ENCODE measurements at regions not wholly inside any gene's neighbourhood (a gene's known extent, or its start where the extent isn't known, plus 50 kb on each side); places are given as distances from the start of the nearest gene placed in this dataset.
"Not testable (repeated sequence)": the region's sequence is repeated elsewhere in the genome, so short reads cannot be mapped to it uniquely, and the experiment has no call there.

DNA sequence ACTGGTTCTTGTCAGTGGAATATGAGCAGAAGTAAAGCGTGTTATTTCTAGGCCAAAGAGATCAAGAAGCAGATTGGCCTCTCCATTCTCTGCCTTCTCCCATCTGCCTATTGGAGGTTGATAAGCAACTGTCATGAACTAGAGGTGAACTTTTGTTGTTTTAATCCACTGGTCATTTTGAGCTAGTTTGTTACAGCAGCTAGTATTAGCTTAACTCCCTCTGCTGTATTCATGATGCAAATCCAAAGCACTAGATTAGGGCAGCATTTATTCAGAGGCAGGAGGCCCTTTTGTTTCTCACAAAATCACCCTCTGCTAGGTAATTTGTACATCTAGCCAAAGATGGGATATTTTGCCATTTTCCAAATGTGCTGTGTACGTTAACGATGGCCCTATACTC lies 97.3 kb upstream of the DPT start:
- DNase-seq: no peak

DNA sequence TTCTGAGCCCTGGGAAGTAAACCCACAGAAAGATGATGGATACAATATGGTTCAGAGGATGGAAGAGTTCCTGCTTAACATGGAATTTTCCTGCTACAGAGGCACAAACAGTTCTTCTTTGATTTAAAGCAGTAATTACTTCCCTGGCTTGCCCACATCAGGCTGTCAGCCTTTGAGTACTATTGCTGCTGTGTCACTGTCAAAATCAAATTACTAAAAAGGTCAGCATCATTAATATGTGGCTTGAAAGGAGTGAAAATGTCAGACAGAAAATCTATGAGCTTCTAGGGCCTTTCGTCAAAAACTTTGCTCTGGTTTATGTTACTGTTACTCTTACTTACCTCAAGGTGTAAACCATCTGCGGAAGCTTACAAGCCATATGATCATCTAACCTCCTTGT lies 98.6 kb upstream of the DPT start:
- no peak for DNase-seq

DNA sequence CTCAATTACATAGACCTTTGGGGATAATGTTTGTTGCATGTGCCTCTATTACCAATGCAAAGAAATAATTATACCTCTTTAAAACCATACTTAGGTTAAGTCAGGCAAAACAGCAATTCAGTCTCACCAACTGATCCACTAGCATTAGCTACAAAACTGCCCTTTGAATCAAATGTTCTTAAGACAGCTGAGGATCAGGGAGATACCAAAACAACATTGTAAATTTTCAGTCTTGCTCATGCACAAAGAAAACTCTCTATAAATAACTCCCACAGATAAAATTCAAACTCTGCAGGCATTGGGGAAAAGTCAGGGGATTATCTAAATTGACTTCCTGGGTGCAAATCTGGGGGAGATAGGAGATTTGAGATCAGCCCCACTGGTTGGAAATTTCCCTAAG lies 100.9 kb upstream of the DPT start:
- no peak for DNase-seq

DNA sequence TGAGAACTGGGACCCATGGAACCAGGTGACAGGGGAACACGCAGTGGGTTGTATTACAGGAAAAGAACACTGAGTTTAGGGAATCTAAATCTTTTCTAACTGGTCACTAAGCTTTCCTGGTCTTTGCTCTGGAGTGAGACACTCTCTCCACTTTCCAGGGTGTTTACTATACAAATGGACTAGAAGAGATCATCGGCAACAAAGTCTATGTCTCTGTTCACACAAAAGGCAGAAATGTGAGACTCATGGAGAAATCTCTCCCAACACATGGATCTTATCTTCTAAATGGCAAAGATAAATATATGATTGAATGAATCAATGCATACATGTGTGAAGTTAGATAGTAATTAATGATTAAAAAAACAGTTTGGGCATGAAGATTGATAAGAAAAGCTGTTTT lies 101.6 kb upstream of the DPT start:
- no peak for DNase-seq

DNA sequence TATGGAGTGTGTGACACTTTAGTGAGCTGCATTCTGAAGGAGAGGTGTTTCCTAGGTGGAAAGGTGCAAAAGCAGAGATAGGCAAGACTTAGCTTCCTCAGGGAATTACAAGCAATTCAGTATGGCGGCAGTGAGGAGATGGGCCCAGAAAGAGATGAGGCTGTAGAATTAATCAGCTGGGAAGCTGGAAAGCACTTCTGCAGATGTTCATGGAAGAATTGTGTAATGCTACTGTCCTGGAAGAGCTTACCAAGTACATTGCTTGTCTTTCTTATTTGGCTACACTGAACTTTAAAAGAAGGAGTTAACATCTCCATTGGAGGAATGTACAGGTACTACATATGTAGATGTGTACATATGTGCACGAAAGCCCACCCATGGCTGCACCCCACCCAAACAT lies 103.7 kb upstream of the DPT start:
- no peak for DNase-seq

DNA sequence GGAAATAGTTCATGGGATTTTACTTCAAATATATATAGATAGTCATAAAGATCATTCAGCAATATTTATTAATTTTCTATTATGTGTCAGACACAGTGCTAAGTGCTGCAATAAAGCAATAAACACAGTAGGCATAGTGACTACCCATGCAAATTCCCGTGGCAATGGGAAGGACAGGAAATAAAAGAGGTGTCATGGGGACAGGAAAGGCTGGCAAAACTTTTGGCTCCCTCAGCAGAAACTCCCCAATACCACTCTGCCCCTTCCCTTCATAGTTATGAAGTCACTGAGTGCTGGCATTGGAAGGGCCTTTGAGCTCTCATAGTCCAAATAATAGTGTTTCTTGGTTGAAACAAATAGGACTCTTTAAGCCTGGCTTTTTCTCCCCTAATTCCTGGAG lies 104.4 kb upstream of the DPT start:
- no peak for DNase-seq

DNA sequence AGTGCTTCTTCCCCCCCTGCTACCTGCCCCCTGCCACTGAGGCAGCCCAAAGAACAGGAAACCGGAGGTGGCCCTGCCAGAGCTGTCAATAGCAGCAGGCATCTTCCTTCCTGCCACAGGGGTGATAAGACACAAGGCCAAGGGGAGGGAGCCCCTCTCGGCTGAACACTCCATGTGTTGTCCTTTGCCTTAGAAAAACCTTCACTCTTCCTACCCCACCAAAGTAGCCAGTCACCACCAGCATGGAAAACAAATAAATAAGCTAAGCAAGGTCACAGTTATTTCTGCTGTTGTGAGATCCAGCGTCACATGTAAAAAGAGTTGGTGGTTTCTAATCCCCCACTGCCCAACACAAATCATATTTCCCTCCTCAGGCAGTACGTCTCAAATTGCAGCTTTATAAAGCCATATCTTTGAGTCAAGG lies 104.8 kb upstream of the DPT start:
- DNase-seq: peak; percentile 23

DNA sequence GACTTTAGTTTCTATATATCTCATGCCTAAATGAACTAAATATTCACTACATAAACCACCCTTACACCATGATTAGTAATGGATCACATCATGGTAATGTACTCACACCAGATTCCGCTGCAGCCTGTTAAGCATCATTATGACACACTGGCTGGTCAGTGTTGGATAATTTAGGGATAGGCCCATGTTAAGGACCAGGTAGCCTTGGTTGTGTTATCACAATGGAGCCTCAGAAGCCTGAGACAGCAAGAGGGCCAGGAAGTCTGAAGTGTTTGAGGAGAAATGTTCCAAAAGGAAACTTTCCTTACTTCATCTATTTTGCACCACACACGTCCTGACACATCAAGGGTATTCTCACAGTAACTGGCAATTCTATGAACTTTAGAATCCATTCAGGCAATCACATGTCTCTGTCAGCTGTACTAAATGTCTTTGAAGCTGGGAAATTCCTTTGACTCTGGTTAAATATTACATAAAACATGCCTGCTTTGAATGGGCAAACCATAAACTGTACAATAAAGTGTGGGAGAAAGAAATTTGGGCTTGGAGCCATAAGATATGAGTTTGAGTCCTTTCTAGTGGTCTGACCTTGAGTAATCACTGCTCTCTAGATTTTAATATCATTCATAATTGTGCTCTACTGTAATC lies 105.3 kb upstream of the DPT start:
- no peak for DNase-seq

DNA sequence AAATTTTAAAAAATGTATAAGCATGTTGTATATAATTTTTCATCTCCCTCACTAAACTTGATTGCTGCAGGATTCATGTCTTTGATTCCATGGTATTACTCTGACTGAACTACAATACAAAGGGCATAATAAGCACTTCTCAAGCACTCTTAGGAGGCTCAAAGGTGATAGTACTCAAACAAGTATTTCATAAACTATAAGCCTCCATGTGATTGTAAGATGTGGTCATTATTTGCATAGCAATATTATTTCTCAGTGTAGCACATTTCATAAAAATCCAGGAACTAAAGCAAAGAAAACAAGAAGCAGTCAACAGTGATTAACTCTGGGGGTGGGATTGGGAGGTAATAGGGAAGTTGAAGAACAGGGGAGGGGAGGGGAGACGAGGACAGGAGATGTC lies 106.2 kb upstream of the DPT start:
- no peak for DNase-seq

DNA sequence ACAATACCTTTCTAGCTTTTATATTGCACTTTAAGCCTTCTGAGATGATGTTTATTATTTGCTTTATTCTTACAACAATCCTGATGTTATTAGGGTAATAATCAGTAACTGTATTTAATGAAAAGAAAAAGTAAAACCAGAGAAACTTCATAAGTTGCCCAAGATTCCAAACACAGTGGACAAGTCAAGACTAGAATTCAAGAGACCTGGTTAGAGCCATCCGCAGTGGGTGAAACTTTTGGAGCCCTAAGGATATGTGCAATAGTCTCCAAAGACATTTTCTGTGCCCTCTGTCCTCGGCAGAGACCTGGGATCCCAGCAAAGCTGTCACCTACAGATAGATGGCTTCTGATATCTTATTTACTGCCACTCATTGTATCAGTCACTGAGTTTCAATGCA lies 106.8 kb upstream of the DPT start:
- DNase-seq: no peak

DNA sequence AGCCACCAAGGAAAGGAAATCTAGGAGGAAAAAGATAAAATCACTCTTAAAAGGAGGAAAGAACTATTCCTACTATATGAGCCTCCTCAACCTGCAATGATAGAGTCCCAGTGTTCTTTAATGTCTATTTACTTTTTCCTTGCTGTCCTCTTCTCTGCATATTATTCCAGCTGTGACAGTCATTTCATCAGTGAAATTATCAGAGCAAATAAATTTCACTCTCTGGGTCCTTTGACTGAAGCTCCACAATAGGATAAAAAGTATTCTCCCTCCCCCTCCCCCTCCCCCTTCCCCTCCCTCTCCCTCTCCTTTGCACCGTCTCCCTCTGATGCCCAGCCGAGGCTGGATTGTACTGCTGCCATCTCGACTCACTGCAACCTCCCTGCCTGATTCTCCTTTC lies 107.5 kb upstream of the DPT start:
- DNase-seq: no peak

DNA sequence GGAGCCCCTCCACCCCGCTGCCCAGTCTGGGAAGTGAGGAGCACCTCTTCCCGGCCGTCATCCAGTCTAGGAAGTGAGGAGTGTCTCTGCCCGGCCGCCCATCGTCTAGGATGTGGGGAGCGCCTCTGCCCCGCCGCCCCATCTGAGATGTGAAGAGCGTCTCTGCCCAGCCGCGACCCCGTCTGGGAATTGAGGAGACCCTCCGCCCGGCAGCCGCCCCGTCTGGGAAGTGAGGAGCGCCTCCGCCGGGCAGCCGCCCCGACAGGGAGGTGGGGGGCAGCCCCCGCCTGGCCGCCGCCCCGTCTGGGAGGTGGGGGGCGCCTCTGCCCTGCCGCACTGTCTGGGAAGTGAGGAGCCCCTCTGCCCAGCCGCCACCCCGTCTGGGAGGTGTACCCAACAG lies 108.2 kb upstream of the DPT start:
- not testable (repeated sequence) for DNase-seq

DNA sequence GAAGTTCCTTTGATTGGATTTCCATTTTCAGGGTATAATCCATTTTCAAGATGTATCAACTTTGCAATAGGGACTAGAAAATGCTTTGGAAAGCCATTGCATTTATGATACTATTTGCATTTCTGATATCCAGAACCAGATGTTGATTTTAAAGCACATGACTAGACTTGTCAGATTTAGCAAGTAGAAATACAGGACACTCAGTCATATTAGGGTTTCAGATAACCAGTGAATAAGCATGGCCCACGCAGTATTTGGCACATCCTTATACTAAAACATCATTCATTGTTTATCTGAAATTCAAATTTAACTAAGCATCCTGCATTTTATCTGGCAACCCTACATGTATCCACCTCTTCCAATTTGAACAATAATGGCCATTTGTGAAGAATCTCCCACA lies 113.3 kb upstream of the DPT start:
- no peak for DNase-seq

DNA sequence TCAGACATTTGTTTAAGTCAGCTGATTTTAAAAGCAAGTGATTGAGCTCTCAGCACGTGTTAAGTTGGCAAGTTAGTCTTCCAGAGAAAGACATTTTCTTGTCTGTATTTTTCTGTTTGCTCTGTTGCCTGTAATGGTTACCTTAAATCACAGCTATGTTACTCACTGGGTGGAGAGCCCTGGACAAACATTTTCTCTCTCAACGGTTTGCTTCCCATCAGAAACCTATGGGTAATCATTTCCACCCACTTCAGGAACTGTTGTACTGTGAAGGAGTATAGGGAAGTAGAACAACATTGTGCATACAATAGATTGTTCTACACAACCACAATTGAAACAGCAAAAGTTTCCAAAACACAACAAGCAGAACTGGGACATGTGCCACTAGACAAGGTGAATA lies 113.9 kb upstream of the DPT start:
- DNase-seq: no peak

DNA sequence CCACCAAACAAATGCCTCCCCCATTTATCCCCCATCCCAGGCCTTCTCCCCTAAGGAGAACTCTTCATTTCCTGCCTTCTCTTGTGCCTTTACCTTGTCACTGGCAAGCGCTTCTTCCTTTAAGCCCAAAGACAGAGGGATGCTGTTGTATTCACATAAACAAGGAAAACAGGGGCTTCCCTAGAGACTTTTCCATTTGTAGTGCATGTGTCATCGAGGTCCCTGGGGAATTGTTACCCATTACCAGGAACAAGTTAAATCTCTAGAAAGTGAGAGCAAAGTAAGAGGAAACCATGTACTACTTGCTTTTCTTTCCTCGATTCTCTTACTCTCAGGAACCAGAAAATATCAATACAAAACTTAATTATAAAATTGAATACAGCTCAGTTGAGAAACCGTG lies 114.4 kb upstream of the DPT start:
- DNase-seq: no peak

DNA sequence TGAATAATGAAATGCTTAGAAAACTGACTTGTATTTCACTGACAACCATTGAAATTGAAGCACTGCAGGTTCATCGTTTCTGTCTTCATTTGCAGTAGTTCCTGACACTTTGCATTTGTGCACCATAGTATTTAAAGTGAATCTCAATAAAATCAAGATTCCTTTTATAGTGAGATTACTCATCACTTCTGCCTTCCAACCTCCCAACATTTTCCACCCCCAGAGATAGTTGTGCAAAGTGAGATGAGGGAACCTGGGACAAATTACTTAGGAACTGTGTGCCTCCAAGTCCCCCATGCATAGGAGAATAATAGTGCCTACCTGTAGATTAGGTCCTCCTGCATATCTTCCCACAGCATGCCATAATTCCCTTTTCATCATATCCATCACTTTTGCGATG lies 114.9 kb upstream of the DPT start:
- DNase-seq: no peak

DNA sequence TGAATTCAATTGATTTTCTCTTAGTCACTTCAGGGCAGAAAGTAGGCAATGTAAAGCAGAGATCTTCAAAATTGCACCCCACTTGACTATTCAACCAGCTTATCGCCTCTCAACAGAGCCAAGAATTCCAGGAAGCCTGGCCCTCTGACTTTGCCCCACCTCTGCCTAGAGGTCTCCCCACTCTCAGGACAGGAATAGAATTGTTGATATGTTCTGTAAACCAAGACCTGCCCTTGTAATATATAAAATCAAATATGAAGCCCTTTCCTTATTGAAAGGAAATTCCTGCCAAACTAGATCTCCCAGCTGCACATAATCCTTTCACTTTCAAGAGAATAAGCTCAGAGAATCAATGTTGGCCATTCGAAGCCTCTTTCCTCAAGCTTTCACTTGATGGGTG lies 116.1 kb upstream of the DPT start:
- DNase-seq: no peak

DNA sequence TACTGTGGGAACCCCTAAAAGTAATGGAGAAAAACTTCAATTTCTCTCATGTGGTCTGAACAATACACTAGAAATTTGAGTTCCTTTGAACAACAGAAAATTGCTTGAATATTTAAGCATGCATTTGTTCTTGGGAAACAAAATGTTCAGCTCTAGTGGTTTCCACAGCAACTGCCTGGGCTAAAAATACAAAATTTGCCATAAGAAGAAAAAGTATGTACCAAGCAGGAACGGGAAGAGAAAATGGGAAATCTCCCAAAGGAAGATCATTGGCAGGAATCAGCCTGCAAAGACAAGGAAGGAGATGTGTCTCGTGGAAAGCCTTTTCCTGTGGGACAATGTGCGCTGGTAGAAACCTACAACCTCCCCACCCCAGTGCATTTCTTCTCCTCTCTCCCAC lies 119.0 kb upstream of the DPT start:
- DNase-seq: no peak

DNA sequence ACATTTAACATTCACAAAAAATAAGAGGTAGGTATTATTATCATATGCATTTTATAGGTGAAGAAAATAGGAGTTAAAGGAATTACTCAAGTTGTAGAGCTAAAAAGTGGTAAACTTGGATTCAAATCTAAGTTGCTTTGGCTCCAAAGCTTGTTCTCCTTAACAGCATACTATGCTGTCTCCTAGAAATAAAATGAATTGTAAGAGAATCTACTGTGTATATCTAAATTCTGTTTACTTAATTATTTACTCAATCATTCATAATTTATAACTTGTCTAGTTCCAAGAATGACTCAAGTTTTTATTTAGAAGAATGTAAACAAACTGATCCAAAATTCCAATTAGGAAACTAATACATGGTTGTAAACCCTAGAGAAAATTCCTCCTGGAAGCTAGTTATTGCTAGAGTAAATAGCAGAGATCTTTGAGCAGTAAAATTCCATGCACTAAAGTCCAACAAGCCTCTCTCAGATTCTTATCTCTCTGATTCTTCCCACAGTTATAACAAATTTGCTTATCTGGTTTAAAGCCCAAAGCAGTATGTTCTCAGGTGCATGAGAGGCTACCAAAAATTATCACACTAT lies 132.5 kb upstream of the DPT start:
- no peak for DNase-seq

DNA sequence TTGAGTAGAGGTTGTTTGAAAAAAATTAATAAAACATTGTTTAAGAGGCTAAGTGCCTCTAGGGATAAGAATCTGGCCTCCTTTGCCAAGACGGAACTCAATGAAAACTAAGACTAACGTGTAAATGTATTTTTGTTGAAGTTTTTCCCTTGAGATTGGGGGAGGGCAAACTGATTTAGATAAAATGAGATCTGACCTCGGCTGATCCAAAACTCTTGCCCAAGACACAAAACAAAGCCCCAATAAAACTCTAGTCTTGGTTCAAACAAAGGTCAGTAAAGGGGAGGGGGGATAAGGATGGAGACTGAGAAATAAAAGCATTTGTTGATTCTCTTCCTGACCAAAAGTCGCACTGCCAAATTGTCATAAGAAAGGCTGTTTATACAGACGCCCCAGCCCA lies 134.8 kb upstream of the DPT start:
- DNase-seq: no peak

DNA sequence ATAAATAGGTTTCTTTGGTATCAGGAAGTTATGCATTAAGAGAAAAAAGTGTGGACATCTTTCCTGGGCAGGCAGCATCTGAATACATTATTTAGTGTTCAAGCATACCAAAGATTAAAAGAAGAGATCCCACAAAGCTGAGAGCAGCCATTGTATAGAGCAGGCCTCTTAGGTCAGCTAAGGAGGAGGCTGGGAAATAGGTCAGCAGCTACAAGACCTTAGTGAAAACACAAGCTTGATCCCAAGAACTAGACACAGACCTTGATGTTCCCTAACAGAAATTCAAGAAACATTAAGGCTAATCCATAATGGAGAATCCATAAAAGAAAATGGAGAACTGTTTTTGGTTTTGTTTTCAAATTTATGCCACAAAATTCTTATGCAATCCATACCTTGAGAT lies 135.3 kb upstream of the DPT start:
- no peak for DNase-seq

DNA sequence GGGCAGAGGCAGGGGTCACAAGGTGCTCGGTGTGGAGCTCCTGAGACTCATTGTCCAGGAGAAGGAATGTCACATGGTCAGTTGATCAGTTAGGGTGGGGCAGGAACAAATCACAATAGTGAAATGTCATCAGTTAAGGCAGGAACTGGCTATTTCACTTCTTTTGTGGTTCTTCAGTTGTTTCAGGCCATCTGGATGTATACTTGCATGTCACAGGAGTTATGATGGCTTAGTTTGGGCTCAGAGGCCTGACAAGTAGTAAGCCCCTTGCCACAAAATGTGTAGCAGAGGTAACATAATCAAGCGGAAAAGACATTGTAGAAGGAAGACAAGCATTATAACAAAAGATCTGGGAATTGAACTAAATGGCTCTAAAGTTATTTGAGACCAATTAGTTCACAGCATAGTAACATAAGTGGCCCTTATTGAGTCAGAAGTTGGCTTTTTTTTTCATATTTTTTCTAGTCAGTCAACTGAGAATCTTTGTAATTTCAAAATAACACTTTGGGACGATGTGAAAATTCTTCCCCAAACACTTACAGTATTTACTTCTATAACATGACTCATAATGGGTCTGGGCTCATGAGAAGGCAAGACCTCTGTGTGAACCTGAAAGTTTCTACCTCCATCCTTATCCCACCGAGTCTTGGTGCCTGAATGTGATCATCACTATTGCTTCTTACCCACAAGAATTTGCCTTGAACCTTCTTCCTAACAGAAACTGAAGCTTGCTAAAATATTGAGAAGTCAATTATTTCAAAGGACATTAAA lies 137.0 kb upstream of the DPT start:
- DNase-seq: no peak

DNA sequence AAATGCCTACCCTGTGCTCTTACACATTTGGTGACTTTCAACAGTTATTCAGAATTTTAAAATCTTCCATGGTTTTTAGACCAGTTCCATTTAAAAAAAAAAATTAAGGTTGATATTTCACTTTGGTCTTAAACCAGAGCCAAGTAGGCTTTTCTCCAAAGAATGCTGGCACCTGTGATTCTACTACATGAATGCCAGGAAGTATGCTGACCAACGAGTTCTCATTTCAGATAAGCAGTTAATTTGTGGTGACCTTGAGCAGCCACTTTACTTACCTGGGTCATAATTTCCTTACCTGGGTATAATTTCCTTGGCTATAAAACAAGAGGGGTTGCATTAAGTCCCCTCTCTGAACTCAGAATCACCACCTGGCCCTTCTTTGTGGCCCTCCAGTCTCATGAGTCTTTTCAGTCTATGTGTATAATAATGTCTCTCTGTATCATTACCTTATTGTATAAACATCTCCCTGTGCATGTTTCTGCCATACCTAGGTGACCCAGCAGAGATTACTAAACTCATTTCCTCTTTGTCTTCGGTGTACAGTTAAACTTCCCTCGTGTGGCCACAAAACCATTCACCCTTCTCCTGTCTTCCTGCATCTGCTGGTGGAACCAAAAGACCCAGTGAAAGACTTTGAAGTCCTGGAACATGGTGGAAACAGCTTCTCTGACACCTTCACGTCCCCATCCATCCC lies 139.1 kb upstream of the DPT start:
- DNase-seq: no peak

DNA sequence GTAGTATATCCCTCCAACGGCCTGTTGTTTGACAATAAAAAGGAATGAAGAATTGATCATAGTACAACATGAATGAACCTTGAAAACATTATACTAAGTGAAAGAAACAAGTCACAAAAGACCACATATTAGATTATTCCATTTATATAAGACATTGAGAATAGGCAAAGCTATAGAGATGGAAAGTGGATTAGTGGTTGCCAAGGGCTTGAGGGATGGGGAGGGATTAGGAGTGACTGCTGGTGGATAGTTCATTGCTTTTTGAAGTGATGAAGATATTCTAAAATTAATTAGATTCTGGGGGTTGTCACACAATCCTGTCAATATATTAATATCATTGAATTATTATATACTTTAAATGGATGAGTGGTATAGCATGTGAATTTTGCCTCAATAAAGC lies 142.5 kb upstream of the DPT start:
- DNase-seq: no peak

Measured in stimulated activated CD8-positive, alpha-beta memory T cell treated with anti-CD3 and anti-CD28 coated beads, Interleukin-4, amount 100 ng/mL, for 48 hours (primary cell).